ENCODE measurements at regions not wholly inside any gene's neighbourhood (a gene's known extent, or its start where the extent isn't known, plus 50 kb on each side); places are given as distances from the start of the nearest gene placed in this dataset.

DNA sequence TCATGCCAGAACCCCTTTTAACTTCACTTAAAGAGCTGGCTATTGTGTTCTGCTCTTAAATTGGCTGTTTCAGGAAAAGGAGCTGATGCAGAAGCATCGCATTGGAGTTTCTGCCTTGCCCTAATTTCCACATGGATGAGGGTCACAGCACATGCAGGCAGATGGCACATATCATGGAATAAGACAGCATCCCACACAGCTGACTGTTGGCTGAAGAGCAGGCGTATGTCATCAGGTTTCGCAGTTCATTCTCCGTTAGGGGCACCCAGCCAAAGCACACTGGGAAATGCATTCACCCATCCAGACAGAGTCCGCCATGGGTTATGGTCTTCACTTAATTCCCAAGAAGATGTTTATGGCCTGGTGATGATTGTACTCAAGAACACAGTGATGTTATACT, 572.5 kb downstream of the LIG4 start:
- FAIRE-seq (no peak), DNase-seq (ENCODE audit: low read depth) (no peak)
- Mint-ChIP-seq H3K4me3 (ENCODE audit: unreplicated experiment) (no peak overlapping the region), H3K27me3 (ENCODE audit: low read depth, unreplicated experiment) (no peaks in the 10 kb centered on the region), H3K27ac (ENCODE audit: unreplicated experiment) (no peak overlapping the region), H3K9me3 (ENCODE audit: unreplicated experiment) (no peaks in the 10 kb centered on the region), H3K36me3 (ENCODE audit: low read depth, unreplicated experiment) (no peaks in the 10 kb centered on the region), H3K4me1 (ENCODE audit: low read depth, unreplicated experiment) (no peaks in the 10 kb centered on the region)
- no peak for TF ChIP-seq EZH2 (IDR thresholded peaks at IDR 0.05; ENCODE audit: insufficient read depth, low read length)
- TF ChIP-seq, protein P1, sequence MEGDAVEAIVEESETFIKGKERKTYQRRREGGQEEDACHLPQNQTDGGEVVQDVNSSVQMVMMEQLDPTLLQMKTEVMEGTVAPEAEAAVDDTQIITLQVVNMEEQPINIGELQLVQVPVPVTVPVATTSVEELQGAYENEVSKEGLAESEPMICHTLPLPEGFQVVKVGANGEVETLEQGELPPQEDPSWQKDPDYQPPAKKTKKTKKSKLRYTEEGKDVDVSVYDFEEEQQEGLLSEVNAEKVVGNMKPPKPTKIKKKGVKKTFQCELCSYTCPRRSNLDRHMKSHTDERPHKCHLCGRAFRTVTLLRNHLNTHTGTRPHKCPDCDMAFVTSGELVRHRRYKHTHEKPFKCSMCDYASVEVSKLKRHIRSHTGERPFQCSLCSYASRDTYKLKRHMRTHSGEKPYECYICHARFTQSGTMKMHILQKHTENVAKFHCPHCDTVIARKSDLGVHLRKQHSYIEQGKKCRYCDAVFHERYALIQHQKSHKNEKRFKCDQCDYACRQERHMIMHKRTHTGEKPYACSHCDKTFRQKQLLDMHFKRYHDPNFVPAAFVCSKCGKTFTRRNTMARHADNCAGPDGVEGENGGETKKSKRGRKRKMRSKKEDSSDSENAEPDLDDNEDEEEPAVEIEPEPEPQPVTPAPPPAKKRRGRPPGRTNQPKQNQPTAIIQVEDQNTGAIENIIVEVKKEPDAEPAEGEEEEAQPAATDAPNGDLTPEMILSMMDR (IDR thresholded peaks at IDR 0.05; ENCODE audit: insufficient read depth, low read depth, low read length), result no peak
- Histone ChIP-seq H3K4me3 (ENCODE audit: insufficient read depth, low read depth, low read length) (no peak overlapping the region), H3K79me2 (ENCODE audit: insufficient read depth, low read length) (no peaks in the 10 kb centered on the region), H4K20me1 (ENCODE audit: insufficient read depth, low read length) (no peaks in the 10 kb centered on the region), H3K4me2 (ENCODE audit: low read length) (no peak overlapping the region), H3K4me1 (ENCODE audit: insufficient read depth, low read length) (no peaks in the 10 kb centered on the region), H3K27me3 (ENCODE audit: insufficient read depth, low read length) (no peaks in the 10 kb centered on the region), H3K9ac (ENCODE audit: low read length) (no peak overlapping the region), H3K27ac (ENCODE audit: low read depth, low read length) (no peak overlapping the region), H3K36me3 (ENCODE audit: insufficient read depth, low read length) (no peaks in the 10 kb centered on the region), H2AFZ (ENCODE audit: low read depth, low read length) (no peak overlapping the region), H3K9me3 (ENCODE audit: insufficient read depth, low read depth, low read length) (no peaks in the 10 kb centered on the region)

DNA sequence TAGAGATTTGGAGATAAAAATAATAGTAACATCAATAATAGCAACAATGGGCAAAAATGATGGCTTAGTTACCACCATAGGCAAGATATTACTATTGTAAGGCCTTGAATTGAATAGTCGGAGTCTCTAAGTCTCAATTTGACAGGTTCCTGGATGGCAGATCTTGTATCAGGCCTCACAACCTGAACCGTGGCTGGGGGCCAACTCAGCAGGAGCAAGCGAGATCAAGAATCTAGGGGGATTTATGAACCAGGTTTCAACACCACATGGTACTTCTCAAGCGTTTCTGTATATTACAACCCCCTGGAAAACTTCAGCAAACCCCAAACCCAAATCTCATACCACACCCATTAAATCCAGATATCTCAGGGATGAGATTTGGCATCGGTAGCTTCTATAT, 573.8 kb downstream of the LIG4 start:
- Histone ChIP-seq H3K9me3 (ENCODE audit: insufficient read depth, low read depth, low read length) (no peaks in the 10 kb centered on the region), H3K36me3 (ENCODE audit: insufficient read depth, low read length) (no peaks in the 10 kb centered on the region), H2AFZ (ENCODE audit: low read depth, low read length) (no peak overlapping the region), H3K4me3 (ENCODE audit: insufficient read depth, low read depth, low read length) (no peak overlapping the region), H3K4me2 (ENCODE audit: low read length) (no peak overlapping the region), H4K20me1 (ENCODE audit: insufficient read depth, low read length) (no peaks in the 10 kb centered on the region), H3K79me2 (ENCODE audit: insufficient read depth, low read length) (no peaks in the 10 kb centered on the region), H3K27me3 (ENCODE audit: insufficient read depth, low read length) (no peaks in the 10 kb centered on the region), H3K27ac (ENCODE audit: low read depth, low read length) (no peak overlapping the region), H3K4me1 (ENCODE audit: insufficient read depth, low read length) (no peaks in the 10 kb centered on the region), H3K9ac (ENCODE audit: low read length) (no peak overlapping the region)
- H3K9me3 Mint-ChIP-seq (ENCODE audit: unreplicated experiment), result no peaks in the 10 kb centered on the region
- DNase-seq (ENCODE audit: low read depth) (no peak), FAIRE-seq (no peak)
- no peak overlapping the region for H3K27ac Mint-ChIP-seq (ENCODE audit: unreplicated experiment)
- no peaks in the 10 kb centered on the region for H3K4me1 Mint-ChIP-seq (ENCODE audit: low read depth, unreplicated experiment)
- TF ChIP-seq EZH2 (IDR thresholded peaks at IDR 0.05; ENCODE audit: insufficient read depth, low read length), result no peak
- TF ChIP-seq, protein P1 (IDR thresholded peaks at IDR 0.05; ENCODE audit: insufficient read depth, low read depth, low read length), result no peak
- H3K4me3 Mint-ChIP-seq (ENCODE audit: unreplicated experiment), result no peak overlapping the region
- no peaks in the 10 kb centered on the region for H3K27me3 Mint-ChIP-seq (ENCODE audit: low read depth, unreplicated experiment)
- no peaks in the 10 kb centered on the region for H3K36me3 Mint-ChIP-seq (ENCODE audit: low read depth, unreplicated experiment)

DNA sequence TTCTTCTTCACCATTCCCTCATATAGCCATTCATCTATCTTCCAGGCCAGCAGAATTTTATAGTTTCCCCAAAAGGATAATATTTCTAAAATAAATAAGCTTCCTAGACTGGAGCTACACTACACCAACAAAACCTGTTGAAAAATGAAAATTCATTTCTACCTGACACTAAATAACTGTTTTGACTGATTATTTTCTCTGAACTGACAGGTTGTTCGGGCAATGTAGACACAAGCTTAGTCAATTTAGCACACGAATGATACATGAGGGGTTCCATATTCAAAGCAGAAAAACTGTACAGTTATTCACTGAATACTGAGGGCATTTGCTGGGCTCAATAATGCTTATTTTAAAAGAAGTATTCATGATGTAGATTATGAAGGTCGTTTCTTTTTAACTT, 589.7 kb downstream of the LIG4 start:
- H3K27me3 ChIP-seq (ENCODE audit: insufficient read depth, low read length), result no peaks in the 10 kb centered on the region
- no peaks in the 10 kb centered on the region for H3K9me3 ChIP-seq (ENCODE audit: insufficient read depth, low read depth, low read length)
- H3K4me1 Mint-ChIP-seq (ENCODE audit: low read depth, unreplicated experiment), result no peaks in the 10 kb centered on the region
- no peaks in the 10 kb centered on the region for H3K9me3 Mint-ChIP-seq (ENCODE audit: unreplicated experiment)
- H3K27ac ChIP-seq (ENCODE audit: low read depth, low read length), result no peak overlapping the region
- H3K27ac Mint-ChIP-seq (ENCODE audit: unreplicated experiment), result no peak overlapping the region
- H3K4me3 Mint-ChIP-seq (ENCODE audit: unreplicated experiment), result no peak overlapping the region
- H2AFZ ChIP-seq (ENCODE audit: low read depth, low read length), result no peak overlapping the region
- H3K79me2 ChIP-seq (ENCODE audit: insufficient read depth, low read length), result no peaks in the 10 kb centered on the region
- no peak overlapping the region for H3K4me2 ChIP-seq (ENCODE audit: low read length)
- no peaks in the 10 kb centered on the region for H4K20me1 ChIP-seq (ENCODE audit: insufficient read depth, low read length)
- FAIRE-seq (no peak), DNase-seq (ENCODE audit: low read depth) (no peak)
- no peak overlapping the region for H3K4me3 ChIP-seq (ENCODE audit: insufficient read depth, low read depth, low read length)
- no peaks in the 10 kb centered on the region for H3K27me3 Mint-ChIP-seq (ENCODE audit: low read depth, unreplicated experiment)
- H3K4me1 ChIP-seq (ENCODE audit: insufficient read depth, low read length), result no peaks in the 10 kb centered on the region
- H3K36me3 Mint-ChIP-seq (ENCODE audit: low read depth, unreplicated experiment), result no peaks in the 10 kb centered on the region
- no peak overlapping the region for H3K9ac ChIP-seq (ENCODE audit: low read length)
- H3K36me3 ChIP-seq (ENCODE audit: insufficient read depth, low read length), result no peaks in the 10 kb centered on the region
- TF ChIP-seq, protein P1 (IDR thresholded peaks at IDR 0.05; ENCODE audit: insufficient read depth, low read depth, low read length), result no peak
- TF ChIP-seq EZH2 (IDR thresholded peaks at IDR 0.05; ENCODE audit: insufficient read depth, low read length), result no peak

All from astrocyte (in vitro differentiated cells and primary cell).